BLaER1 (cell line): ENCODE measurements at regions not wholly inside any gene's neighbourhood (a gene's known extent, or its start where the extent isn't known, plus 50 kb on each side); places are given as distances from the start of the nearest gene placed in this dataset.

Experiments used
- H3K27ac ChIP-seq: shearing (Covaris generic); formaldehyde crosslinking; 2 replicates; pipeline ENCODE4 v1.8.1; 2022
- H3K27me3 ChIP-seq: shearing (Covaris generic); formaldehyde crosslinking; 2 replicates; pipeline ENCODE4 v1.8.1; 2022
- H3K36me3 ChIP-seq: shearing (Covaris generic); formaldehyde crosslinking; 2 replicates; pipeline ENCODE4 v1.8.1; 2022
- H3K4me1 ChIP-seq: shearing (Covaris generic); formaldehyde crosslinking; 2 replicates; pipeline ENCODE4 v1.8.1; 2022
- H3K4me2 ChIP-seq: shearing (Covaris generic); formaldehyde crosslinking; 2 replicates; pipeline ENCODE4 v1.8.1; 2022
- H3K4me3 ChIP-seq: shearing (Covaris generic); formaldehyde crosslinking; 2 replicates; pipeline ENCODE4 v1.8.1; 2022
- H3K9ac ChIP-seq: shearing (Covaris generic); formaldehyde crosslinking; 2 replicates; pipeline ENCODE4 v1.8.1; 2022
- H3K9me3 ChIP-seq: shearing (Covaris generic); formaldehyde crosslinking; 2 replicates; pipeline ENCODE4 v1.8.1; 2022
- H4K20me1 ChIP-seq: shearing (Covaris generic); formaldehyde crosslinking; 2 replicates; pipeline ENCODE4 v1.8.1; 2022
- Cebpa-rat ChIP-seq: shearing (Covaris generic); IDR thresholded peaks from 2 replicates; pipeline ENCODE4 v1.8.1; 2022

GRCh38 chr5:61746831-61747575 lies 414.9 kb downstream of the ZSWIM6 start:
- Histone ChIP-seq H3K4me3 (no peak overlapping the region), H3K27me3 (no peaks in the 10 kb centered on the region), H4K20me1 (no peaks in the 10 kb centered on the region), H3K9ac (no peak overlapping the region), H3K4me1 (no peaks in the 10 kb centered on the region), H3K27ac (no peak overlapping the region), H3K9me3 (peaks cover 22% of the 10 kb centered on the region), H3K36me3 (no peaks in the 10 kb centered on the region), H3K4me2 (no peak overlapping the region)
- TF ChIP-seq Cebpa-rat: no peak

GRCh38 chr5:61748121-61748520 lies 416.1 kb downstream of the ZSWIM6 start:
- Histone ChIP-seq H3K9me3 (peaks cover 22% of the 10 kb centered on the region), H3K4me1 (no peaks in the 10 kb centered on the region), H3K27me3 (no peaks in the 10 kb centered on the region), H4K20me1 (no peaks in the 10 kb centered on the region), H3K4me2 (no peak overlapping the region), H3K9ac (no peak overlapping the region), H3K27ac (no peak overlapping the region), H3K4me3 (no peak overlapping the region), H3K36me3 (no peaks in the 10 kb centered on the region)
- TF ChIP-seq Cebpa-rat: no peak

- Histone ChIP-seq H3K36me3 (no peaks in the 10 kb centered on the region), H3K27ac (no peak overlapping the region), H3K27me3 (no peaks in the 10 kb centered on the region), H3K4me3 (no peak overlapping the region), H4K20me1 (no peaks in the 10 kb centered on the region), H3K4me1 (no peaks in the 10 kb centered on the region), H3K9me3 (peaks cover 22% of the 10 kb centered on the region), H3K4me2 (no peak overlapping the region), H3K9ac (no peak overlapping the region)
- no peak for TF ChIP-seq Cebpa-rat
These were observed 416.6 kb downstream of the ZSWIM6 start for GRCh38 chr5:61748651-61749050.

- Histone ChIP-seq H3K9ac (no peak overlapping the region), H4K20me1 (no peaks in the 10 kb centered on the region), H3K27me3 (no peaks in the 10 kb centered on the region), H3K4me2 (no peak overlapping the region), H3K4me1 (no peaks in the 10 kb centered on the region), H3K9me3 (peaks cover 13% of the 10 kb centered on the region), H3K4me3 (no peak overlapping the region), H3K36me3 (no peaks in the 10 kb centered on the region), H3K27ac (no peak overlapping the region)
- no peak for TF ChIP-seq Cebpa-rat
These were observed 420.5 kb downstream of the ZSWIM6 start for GRCh38 chr5:61752588-61752987.

GRCh38 chr5:61754792-61755191 lies 422.7 kb downstream of the ZSWIM6 start:
- Histone ChIP-seq H3K27me3 (no peaks in the 10 kb centered on the region), H3K4me1 (no peaks in the 10 kb centered on the region)

GRCh38 chr5:61755726-61756222 lies 423.7 kb downstream of the ZSWIM6 start:
- Histone ChIP-seq H3K9me3 (peaks cover 18% of the 10 kb centered on the region; the same call in 1 of the 2 replicates), H4K20me1 (no peaks in the 10 kb centered on the region), H3K27me3 (no peaks in the 10 kb centered on the region), H3K4me1 (no peaks in the 10 kb centered on the region), H3K4me2 (no peak overlapping the region), H3K9ac (no peak overlapping the region), H3K27ac (no peak overlapping the region), H3K4me3 (no peak overlapping the region), H3K36me3 (no peaks in the 10 kb centered on the region)
- TF ChIP-seq Cebpa-rat: no peak

More at GRCh38 chr5:61754792-61755191, 422.7 kb downstream of the ZSWIM6 start:
- Histone ChIP-seq H3K36me3 (no peaks in the 10 kb centered on the region), H3K4me3 (no peak overlapping the region), H3K27ac (no peak overlapping the region), H3K4me2 (no peak overlapping the region), H4K20me1 (no peaks in the 10 kb centered on the region), H3K9me3 (peaks cover 10% of the 10 kb centered on the region), H3K9ac (no peak overlapping the region)
- no peak for TF ChIP-seq Cebpa-rat

- Histone ChIP-seq H3K9ac (no peak overlapping the region), H3K27me3 (no peaks in the 10 kb centered on the region), H3K4me2 (no peak overlapping the region), H3K9me3 (peaks cover 30% of the 10 kb centered on the region), H3K4me1 (no peaks in the 10 kb centered on the region), H3K27ac (no peak overlapping the region), H4K20me1 (no peaks in the 10 kb centered on the region), H3K4me3 (no peak overlapping the region), H3K36me3 (no peaks in the 10 kb centered on the region)
- no peak for TF ChIP-seq Cebpa-rat
These were observed 426.7 kb downstream of the ZSWIM6 start for GRCh38 chr5:61758711-61759110.

- H3K9ac ChIP-seq: no peak overlapping the region
- no peaks in the 10 kb centered on the region for H3K4me1 ChIP-seq
- no peaks in the 10 kb centered on the region for H3K27me3 ChIP-seq
- peaks cover 22% of the 10 kb centered on the region for H3K9me3 ChIP-seq
- no peaks in the 10 kb centered on the region for H3K36me3 ChIP-seq
- no peak overlapping the region for H3K4me2 ChIP-seq
- no peak for TF ChIP-seq Cebpa-rat
- H3K4me3 ChIP-seq: no peak overlapping the region
- no peak overlapping the region for H3K27ac ChIP-seq
- H4K20me1 ChIP-seq: no peaks in the 10 kb centered on the region
These were observed 433.4 kb downstream of the ZSWIM6 start for GRCh38 chr5:61765471-61765870.

- no peaks in the 10 kb centered on the region for H3K4me1 ChIP-seq
- H3K27ac ChIP-seq: no peak overlapping the region
- no peaks in the 10 kb centered on the region for H4K20me1 ChIP-seq
- no peaks in the 10 kb centered on the region for H3K36me3 ChIP-seq
- H3K9me3 ChIP-seq: peaks cover 16% of the 10 kb centered on the region
- no peak overlapping the region for H3K9ac ChIP-seq
- H3K4me2 ChIP-seq: no peak overlapping the region
- H3K4me3 ChIP-seq: no peak overlapping the region
- H3K27me3 ChIP-seq: no peaks in the 10 kb centered on the region
- TF ChIP-seq Cebpa-rat: no peak
These were observed 434.1 kb downstream of the ZSWIM6 start for GRCh38 chr5:61766141-61766540.

GRCh38 chr5:61767231-61768080 lies 435.4 kb downstream of the ZSWIM6 start:
- H3K9me3 ChIP-seq: peaks cover 5% of the 10 kb centered on the region
- no peaks in the 10 kb centered on the region for H3K4me1 ChIP-seq
- H3K36me3 ChIP-seq: no peaks in the 10 kb centered on the region
- H3K4me2 ChIP-seq: no peak overlapping the region
- H3K4me3 ChIP-seq: no peak overlapping the region
- no peak for TF ChIP-seq Cebpa-rat
- no peak overlapping the region for H3K9ac ChIP-seq
- no peaks in the 10 kb centered on the region for H4K20me1 ChIP-seq
- H3K27ac ChIP-seq: no peak overlapping the region
- H3K27me3 ChIP-seq: no peaks in the 10 kb centered on the region
